ENCODE measurements at regions not wholly inside any gene's neighbourhood (a gene's known extent, or its start where the extent isn't known, plus 50 kb on each side); places are given as distances from the start of the nearest gene placed in this dataset.

DNA sequence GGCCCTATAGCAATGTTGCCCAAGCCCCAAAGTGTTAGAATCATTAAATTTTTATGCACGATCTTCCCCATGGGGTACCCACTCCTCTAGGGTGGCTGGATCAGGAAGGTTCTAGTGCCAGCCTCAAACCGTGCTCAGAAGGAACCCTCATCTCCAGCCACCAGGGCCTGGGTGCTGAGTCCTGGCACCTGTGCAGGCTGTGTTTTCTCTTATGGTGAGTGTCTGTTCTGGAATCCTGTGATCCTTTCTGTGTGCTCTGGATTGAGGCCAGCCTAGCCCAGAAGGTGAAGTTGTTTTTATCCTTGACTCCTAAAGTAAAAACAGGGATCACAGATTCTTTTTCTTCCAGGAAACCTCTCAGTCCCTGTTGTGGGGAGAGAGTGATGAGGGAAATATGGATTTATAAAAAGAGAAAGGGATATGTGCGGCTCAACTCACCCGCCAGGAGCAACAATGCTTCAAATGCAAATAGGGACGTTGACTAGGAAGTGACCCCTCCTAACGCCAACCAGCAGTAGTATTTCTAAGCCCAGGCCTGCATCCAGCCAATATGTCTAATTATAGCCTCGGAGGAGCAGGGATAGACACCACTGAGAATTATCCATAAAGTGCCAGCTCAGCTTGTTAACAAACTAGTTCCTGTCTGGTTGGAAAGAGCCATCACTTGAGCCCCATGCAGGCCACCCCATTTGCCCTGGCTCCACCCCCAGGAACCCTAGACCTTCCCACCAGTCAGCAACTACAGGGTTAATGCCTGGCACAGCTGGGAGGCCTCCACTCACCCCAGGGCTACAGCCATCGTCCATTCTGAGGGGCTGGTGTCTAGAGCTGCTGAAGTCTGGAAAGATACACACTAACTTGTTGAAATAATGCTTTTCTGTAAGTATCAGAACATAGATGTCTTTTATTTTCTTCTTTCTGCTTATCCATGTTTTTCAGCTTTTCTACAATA is 513.5 kb upstream of the PROK2 start:
- TF ChIP-seq RAD21 (conservative IDR thresholded peaks at IDR 0.05 in 1 of 2, IDR thresholded peaks at IDR 0.05 in 1 of 2) = no peak
- TF ChIP-seq EHMT2 (IDR thresholded peaks at IDR 0.05; ENCODE audit: low read depth) = no peak
- TF ChIP-seq, protein P1, sequence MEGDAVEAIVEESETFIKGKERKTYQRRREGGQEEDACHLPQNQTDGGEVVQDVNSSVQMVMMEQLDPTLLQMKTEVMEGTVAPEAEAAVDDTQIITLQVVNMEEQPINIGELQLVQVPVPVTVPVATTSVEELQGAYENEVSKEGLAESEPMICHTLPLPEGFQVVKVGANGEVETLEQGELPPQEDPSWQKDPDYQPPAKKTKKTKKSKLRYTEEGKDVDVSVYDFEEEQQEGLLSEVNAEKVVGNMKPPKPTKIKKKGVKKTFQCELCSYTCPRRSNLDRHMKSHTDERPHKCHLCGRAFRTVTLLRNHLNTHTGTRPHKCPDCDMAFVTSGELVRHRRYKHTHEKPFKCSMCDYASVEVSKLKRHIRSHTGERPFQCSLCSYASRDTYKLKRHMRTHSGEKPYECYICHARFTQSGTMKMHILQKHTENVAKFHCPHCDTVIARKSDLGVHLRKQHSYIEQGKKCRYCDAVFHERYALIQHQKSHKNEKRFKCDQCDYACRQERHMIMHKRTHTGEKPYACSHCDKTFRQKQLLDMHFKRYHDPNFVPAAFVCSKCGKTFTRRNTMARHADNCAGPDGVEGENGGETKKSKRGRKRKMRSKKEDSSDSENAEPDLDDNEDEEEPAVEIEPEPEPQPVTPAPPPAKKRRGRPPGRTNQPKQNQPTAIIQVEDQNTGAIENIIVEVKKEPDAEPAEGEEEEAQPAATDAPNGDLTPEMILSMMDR (IDR thresholded peaks at IDR 0.05) = no peak
- no peak for TF ChIP-seq KDM1A (IDR thresholded peaks at IDR 0.05; ENCODE audit: low read depth)
- TF ChIP-seq POLR2A (IDR thresholded peaks at IDR 0.05; ENCODE audit: low read length) = no peak
- TF ChIP-seq RFX5 (IDR thresholded peaks at IDR 0.05) = no peak
- TF ChIP-seq JUNB (IDR thresholded peaks at IDR 0.05) = no peak
- TF ChIP-seq, protein P2, sequence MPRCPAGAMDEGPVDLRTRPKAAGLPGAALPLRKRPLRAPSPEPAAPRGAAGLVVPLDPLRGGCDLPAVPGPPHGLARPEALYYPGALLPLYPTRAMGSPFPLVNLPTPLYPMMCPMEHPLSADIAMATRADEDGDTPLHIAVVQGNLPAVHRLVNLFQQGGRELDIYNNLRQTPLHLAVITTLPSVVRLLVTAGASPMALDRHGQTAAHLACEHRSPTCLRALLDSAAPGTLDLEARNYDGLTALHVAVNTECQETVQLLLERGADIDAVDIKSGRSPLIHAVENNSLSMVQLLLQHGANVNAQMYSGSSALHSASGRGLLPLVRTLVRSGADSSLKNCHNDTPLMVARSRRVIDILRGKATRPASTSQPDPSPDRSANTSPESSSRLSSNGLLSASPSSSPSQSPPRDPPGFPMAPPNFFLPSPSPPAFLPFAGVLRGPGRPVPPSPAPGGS (IDR thresholded peaks at IDR 0.05) = no peak
- no peak for TF ChIP-seq ZFP36 (IDR thresholded peaks at IDR 0.05; ENCODE audit: borderline replicate concordance, partially characterized antibody)
- no peak for TF ChIP-seq RNF2 (IDR thresholded peaks at IDR 0.05; ENCODE audit: borderline replicate concordance, low read depth)
- TF ChIP-seq, protein P3, sequence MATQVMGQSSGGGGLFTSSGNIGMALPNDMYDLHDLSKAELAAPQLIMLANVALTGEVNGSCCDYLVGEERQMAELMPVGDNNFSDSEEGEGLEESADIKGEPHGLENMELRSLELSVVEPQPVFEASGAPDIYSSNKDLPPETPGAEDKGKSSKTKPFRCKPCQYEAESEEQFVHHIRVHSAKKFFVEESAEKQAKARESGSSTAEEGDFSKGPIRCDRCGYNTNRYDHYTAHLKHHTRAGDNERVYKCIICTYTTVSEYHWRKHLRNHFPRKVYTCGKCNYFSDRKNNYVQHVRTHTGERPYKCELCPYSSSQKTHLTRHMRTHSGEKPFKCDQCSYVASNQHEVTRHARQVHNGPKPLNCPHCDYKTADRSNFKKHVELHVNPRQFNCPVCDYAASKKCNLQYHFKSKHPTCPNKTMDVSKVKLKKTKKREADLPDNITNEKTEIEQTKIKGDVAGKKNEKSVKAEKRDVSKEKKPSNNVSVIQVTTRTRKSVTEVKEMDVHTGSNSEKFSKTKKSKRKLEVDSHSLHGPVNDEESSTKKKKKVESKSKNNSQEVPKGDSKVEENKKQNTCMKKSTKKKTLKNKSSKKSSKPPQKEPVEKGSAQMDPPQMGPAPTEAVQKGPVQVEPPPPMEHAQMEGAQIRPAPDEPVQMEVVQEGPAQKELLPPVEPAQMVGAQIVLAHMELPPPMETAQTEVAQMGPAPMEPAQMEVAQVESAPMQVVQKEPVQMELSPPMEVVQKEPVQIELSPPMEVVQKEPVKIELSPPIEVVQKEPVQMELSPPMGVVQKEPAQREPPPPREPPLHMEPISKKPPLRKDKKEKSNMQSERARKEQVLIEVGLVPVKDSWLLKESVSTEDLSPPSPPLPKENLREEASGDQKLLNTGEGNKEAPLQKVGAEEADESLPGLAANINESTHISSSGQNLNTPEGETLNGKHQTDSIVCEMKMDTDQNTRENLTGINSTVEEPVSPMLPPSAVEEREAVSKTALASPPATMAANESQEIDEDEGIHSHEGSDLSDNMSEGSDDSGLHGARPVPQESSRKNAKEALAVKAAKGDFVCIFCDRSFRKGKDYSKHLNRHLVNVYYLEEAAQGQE (IDR thresholded peaks at IDR 0.05) = no peak
- TF ChIP-seq, protein P4, sequence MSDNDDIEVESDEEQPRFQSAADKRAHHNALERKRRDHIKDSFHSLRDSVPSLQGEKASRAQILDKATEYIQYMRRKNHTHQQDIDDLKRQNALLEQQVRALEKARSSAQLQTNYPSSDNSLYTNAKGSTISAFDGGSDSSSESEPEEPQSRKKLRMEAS (IDR thresholded peaks at IDR 0.05) = no peak
